IPS-NIHi11 (cell line): ENCODE measurements at regions not wholly inside any gene's neighbourhood (a gene's known extent, or its start where the extent isn't known, plus 50 kb on each side); places are given as distances from the start of the nearest gene placed in this dataset.
"Not testable (repeated sequence)": the region's sequence is repeated elsewhere in the genome, so short reads cannot be mapped to it uniquely, and the experiment has no call there.

ENCODE experiments used
- DNase-seq: peaks from one replicate; pipeline ENCODE4 v3.0.0; 2012; ENCODE audit warnings: mixed read lengths, low spot score

GRCh38 chr5:100379254-100379858 lies 155.8 kb upstream of the FAM174A start:
- not testable (repeated sequence) for DNase-seq

DNA sequence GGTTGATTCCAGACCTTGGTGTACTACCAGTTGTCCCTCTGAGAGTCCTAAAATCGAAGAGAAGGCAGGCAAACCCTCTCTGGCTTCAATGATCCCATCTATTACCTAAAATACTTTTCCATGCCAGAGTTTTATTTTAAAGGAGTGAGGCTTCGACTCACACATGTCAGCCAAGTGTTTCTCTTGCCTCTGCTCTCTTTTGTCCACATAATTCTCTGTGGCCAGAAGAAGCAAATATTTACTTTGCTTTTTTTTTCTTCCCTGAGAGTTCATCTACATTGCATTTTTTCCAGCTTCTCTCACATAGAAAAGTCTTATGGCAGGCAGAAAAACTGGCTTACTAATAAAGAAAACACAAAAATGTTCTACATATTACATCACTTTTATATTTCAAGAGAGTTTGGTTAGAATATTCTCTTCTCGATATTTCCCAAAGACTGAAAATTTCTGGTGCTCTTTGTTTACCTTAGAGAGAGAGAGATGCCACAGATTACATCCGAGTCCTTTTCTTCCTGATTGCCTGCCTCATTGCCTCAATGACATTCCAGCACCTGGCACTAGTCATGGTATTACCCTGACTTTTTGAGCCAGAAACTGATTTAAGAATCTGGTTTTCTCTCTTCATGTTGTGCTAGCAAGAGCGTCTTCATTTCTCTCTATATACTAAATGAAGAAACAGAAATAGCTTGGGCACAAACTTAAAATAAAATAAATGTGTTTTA lies 170.3 kb upstream of the FAM174A start:
- DNase-seq, result not testable (repeated sequence)

- not testable (repeated sequence) for DNase-seq
Observed at GRCh38 chr5:100364343-100364742, 170.8 kb upstream of the FAM174A start.

DNA sequence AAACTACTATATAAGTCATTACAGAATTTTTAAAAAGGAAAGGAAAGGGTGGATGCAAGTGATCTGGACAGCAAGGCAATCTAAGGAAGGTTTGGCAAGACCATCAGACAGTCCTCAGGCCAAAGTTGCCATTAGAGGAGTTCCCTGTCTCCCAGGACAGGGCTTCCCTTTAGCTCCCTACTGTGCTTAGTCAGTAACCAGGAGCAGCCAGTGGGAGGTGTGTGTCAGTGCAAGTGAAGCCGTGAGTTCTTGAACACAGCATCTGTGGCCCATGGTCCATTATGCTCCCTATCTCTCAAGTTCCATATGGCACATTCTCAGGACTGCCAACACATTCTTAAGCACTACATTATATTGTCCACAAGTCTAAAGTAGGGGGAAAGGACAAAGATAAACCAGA lies 175.2 kb upstream of the FAM174A start:
- not testable (repeated sequence) for DNase-seq

GRCh38 chr5:100346269-100346668 lies 188.9 kb upstream of the FAM174A start:
- not testable (repeated sequence) for DNase-seq

- DNase-seq, result not testable (repeated sequence)
Observed at GRCh38 chr5:100341485-100341884, 193.7 kb upstream of the FAM174A start.

- no peak for DNase-seq
Observed at GRCh38 chr5:100322483-100322882, 212.7 kb upstream of the FAM174A start.

GRCh38 chr5:100319885-100320284 lies 215.3 kb upstream of the FAM174A start:
- no peak for DNase-seq

GRCh38 chr5:100313657-100314056 lies 221.5 kb upstream of the FAM174A start:
- DNase-seq, result no peak

DNA sequence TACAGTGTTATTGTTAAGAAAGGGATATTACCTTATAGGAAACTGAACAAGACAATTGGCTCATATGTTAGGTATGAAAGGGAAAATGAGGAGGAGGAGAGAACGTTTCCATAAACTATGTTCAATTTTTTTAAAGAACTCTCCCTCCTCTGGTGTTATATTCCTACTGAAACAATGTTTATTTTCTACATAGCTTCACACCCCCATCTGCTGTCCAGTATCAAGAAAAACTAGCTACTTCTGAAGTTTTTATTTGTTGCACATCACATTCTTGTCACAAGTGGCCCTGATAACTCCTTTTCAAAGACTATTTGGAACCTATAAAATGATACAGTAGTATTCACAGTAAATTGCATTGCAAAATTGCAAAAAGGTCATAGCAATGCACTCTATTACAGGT lies 223.4 kb upstream of the FAM174A start:
- no peak for DNase-seq

- no peak for DNase-seq
Observed at GRCh38 chr5:100306000-100306399, 229.2 kb upstream of the FAM174A start.

GRCh38 chr5:100303216-100303615 lies 232.0 kb upstream of the FAM174A start:
- DNase-seq, result no peak

GRCh38 chr5:100299261-100299660 lies 235.9 kb upstream of the FAM174A start:
- DNase-seq, result no peak

DNA sequence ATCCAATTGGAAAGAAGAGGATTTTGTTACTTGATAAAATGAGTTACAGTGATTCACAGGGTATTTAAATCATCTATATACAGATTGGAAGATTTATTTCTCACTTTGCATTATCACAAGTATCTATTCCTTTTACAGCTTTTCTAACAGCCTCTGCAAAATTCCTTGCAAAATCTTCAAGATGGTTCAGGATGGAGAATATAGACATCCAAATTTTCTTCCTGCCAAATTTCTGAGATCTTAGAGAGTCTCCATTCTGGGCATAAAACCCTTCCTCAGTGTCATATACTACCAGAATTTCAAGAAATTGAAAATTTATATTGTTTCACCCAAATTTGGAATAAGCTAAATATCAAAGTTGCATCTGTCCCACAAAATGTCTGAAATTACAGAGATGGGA lies 259.1 kb upstream of the FAM174A start:
- no peak for DNase-seq

- no peak for DNase-seq
Observed at GRCh38 chr5:100275631-100276030, 259.5 kb upstream of the FAM174A start.

DNA sequence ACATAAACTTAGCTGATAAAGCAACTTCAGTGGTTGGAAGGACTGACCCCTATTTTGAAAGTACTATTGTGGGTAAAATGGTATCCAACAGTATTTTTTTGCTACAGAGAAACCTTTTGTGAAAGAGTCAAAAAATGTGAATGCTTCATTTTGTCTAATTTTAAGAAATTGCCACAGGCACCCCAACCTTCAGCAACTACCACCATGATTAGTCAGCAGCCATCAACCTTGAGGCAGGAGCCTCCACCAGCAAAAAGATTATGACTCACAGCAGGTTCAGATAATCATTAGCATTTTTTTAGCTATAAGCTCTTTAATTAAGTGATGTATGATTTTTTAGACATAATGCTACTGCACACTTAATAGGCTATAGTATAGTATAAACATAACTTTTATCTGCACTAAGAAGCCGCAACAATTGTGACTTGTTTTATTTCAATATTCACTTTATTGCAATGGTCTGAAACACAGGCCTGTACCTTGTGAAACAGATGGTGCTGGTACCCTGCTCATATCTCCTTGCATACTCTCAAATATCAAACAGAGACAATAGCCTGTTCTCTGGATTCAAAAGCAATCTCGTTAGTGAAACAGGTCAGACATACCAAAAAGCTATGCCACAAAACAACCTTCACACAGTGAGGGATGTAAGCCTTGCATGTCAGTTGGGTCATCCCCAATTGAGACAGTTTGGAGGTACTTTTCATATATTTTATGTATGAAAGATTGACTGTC lies 261.2 kb upstream of the FAM174A start:
- DNase-seq, result no peak

- no peak for DNase-seq
Observed at GRCh38 chr5:100270023-100270771, 265.0 kb upstream of the FAM174A start.

DNA sequence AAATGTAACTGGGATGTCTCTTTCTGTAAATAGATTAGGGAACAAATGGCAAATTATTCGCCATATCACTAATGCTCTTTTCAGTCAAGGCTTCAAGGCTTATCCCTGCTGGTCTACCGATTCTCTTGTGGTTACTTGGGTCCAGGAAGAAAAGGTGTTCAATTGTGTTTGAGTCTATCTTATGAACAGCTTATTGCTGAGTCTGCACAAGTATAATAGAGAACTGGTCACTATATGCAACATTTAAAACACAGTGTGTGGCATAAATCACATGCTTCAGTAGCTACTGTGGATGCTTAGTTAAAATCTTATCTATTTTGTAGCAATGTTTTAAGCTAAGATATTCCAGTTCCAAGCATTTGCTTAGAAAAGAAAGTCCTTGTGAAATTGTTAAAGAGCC lies 274.2 kb upstream of the FAM174A start:
- no peak for DNase-seq

- no peak for DNase-seq
Observed at GRCh38 chr5:100252944-100253343, 282.2 kb upstream of the FAM174A start.

- DNase-seq, result no peak
Observed at GRCh38 chr5:100252037-100252436, 283.1 kb upstream of the FAM174A start.

DNA sequence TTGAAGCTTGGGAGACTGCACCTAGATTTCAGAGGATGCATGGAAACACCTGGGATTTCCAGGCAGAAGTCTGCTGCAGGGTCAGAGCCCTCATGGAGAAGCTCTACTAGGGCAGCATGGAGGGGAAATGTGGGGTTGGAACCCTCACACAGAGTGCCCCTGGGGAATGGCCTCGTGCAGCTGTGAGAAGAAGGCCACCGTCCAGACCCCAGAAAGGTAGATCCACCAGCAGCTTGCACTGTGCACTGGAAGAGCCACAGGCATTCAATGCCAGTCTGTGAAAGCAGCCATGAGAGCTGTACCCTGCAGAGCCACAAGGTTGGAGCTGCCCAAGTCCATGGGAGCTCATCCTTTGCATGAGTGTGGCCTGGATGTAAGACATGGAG lies 285.3 kb upstream of the FAM174A start:
- no peak for DNase-seq

- DNase-seq, result no peak
Observed at GRCh38 chr5:100249211-100249883, 285.8 kb upstream of the FAM174A start.
